ENCODE measurements at regions not wholly inside any gene's neighbourhood (a gene's known extent, or its start where the extent isn't known, plus 50 kb on each side); places are given as distances from the start of the nearest gene placed in this dataset.

DNA sequence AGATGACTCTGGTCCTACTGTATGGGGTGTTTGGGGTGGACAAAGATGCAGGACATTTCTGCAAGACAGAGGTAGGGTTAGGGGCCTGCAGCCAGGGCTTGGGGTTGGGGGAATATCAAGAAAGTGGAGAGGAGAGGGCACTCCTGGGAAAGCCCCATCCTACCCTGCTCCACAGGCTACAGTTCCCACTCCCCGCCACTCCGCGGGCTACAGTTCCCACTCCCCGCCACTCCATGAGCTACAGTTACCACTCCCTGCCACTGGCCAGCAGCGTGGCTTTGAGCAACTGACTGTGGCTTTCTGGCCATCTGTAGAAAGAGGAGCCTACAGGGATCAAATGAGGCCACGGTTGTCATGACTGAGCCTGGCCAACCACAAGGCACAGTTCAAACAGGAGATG, 93.8 kb upstream of the GRIK3 start:
- Histone ChIP-seq H3K4me3 (ENCODE audit: low read length) (no peak overlapping the region), H4K20me1 (ENCODE audit: insufficient read depth, low read length) (no peaks in the 10 kb centered on the region), H3K9ac (ENCODE audit: low read length) (no peak overlapping the region), H3K27ac (ENCODE audit: low read length) (no peak overlapping the region), H3K4me1 (ENCODE audit: low read length) (no peaks in the 10 kb centered on the region), H3F3A (ENCODE audit: insufficient read depth, low read length) (no peaks in the 10 kb centered on the region), H3K27me3 (replicated peaks; ENCODE audit: insufficient read depth, low read length) (peaks cover 55% of the 10 kb centered on the region), H3K79me2 (ENCODE audit: low read length) (no peaks in the 10 kb centered on the region), H3K9me2 (replicated peaks; ENCODE audit: insufficient read depth, low read length) (no peaks in the 10 kb centered on the region), H3K36me3 (replicated peaks; ENCODE audit: insufficient read depth, low read length) (no peaks in the 10 kb centered on the region), H3K4me2 (ENCODE audit: low read depth, low read length) (no peak overlapping the region), H3K9me3 (replicated peaks; ENCODE audit: insufficient read depth, low read length) (no peaks in the 10 kb centered on the region), H2AFZ (ENCODE audit: low read length) (no peak overlapping the region)
- TF ChIP-seq EZH2 (optimal IDR thresholded peaks at IDR 0.05; ENCODE audit: low read depth, low read length), result no peak
- TF ChIP-seq EZH2phosphoT487 (IDR thresholded peaks at IDR 0.05; ENCODE audit: low read length), result no peak
- no peak for TF ChIP-seq CTCF (IDR thresholded peaks at IDR 0.05; ENCODE audit: low read length)
- DNase-seq, result no peak

GRCh38 chr1:37130221-37130948, 96.1 kb upstream of the GRIK3 start:
- H3K9me2 ChIP-seq (replicated peaks; ENCODE audit: insufficient read depth, low read length), result no peaks in the 10 kb centered on the region
- H3K9me3 ChIP-seq (replicated peaks; ENCODE audit: insufficient read depth, low read length), result no peaks in the 10 kb centered on the region
- no peak overlapping the region for H3K4me2 ChIP-seq (ENCODE audit: low read depth, low read length)
- H3K27me3 ChIP-seq (replicated peaks; ENCODE audit: insufficient read depth, low read length), result peaks cover 62% of the 10 kb centered on the region
- H3K79me2 ChIP-seq (ENCODE audit: low read length), result no peaks in the 10 kb centered on the region
- no peaks in the 10 kb centered on the region for H3K4me1 ChIP-seq (ENCODE audit: low read length)
- H3K4me3 ChIP-seq (ENCODE audit: low read length), result no peak overlapping the region
- DNase-seq, result no peak
- no peaks in the 10 kb centered on the region for H3F3A ChIP-seq (ENCODE audit: insufficient read depth, low read length)
- H3K27ac ChIP-seq (ENCODE audit: low read length), result no peak overlapping the region
- TF ChIP-seq EZH2phosphoT487 (IDR thresholded peaks at IDR 0.05; ENCODE audit: low read length) (no peak), EZH2 (optimal IDR thresholded peaks at IDR 0.05; ENCODE audit: low read depth, low read length) (no peak), CTCF (IDR thresholded peaks at IDR 0.05; ENCODE audit: low read length) (no peak)
- H4K20me1 ChIP-seq (ENCODE audit: insufficient read depth, low read length), result no peaks in the 10 kb centered on the region
- H2AFZ ChIP-seq (ENCODE audit: low read length), result no peak overlapping the region
- no peak overlapping the region for H3K9ac ChIP-seq (ENCODE audit: low read length)
- H3K36me3 ChIP-seq (replicated peaks; ENCODE audit: insufficient read depth, low read length), result no peaks in the 10 kb centered on the region

- no peak overlapping the region for H3K27ac ChIP-seq (ENCODE audit: low read length)
- no peaks in the 10 kb centered on the region for H3K79me2 ChIP-seq (ENCODE audit: low read length)
- H3K27me3 ChIP-seq (replicated peaks; ENCODE audit: insufficient read depth, low read length), result peaks cover 65% of the 10 kb centered on the region
- H3K9me2 ChIP-seq (replicated peaks; ENCODE audit: insufficient read depth, low read length), result no peaks in the 10 kb centered on the region
- no peaks in the 10 kb centered on the region for H3K36me3 ChIP-seq (replicated peaks; ENCODE audit: insufficient read depth, low read length)
- no peaks in the 10 kb centered on the region for H4K20me1 ChIP-seq (ENCODE audit: insufficient read depth, low read length)
- no peak overlapping the region for H3K4me3 ChIP-seq (ENCODE audit: low read length)
- no peak for DNase-seq
- no peak overlapping the region for H3K4me2 ChIP-seq (ENCODE audit: low read depth, low read length)
- H2AFZ ChIP-seq (ENCODE audit: low read length), result no peak overlapping the region
- H3F3A ChIP-seq (ENCODE audit: insufficient read depth, low read length), result no peaks in the 10 kb centered on the region
- TF ChIP-seq CTCF (IDR thresholded peaks at IDR 0.05; ENCODE audit: low read length) (no peak), EZH2 (optimal IDR thresholded peaks at IDR 0.05; ENCODE audit: low read depth, low read length) (no peak), EZH2phosphoT487 (IDR thresholded peaks at IDR 0.05; ENCODE audit: low read length) (no peak)
- H3K9me3 ChIP-seq (replicated peaks; ENCODE audit: insufficient read depth, low read length), result no peaks in the 10 kb centered on the region
- no peaks in the 10 kb centered on the region for H3K4me1 ChIP-seq (ENCODE audit: low read length)
- no peak overlapping the region for H3K9ac ChIP-seq (ENCODE audit: low read length)
Measured at GRCh38 chr1:37131281-37131680, 97.0 kb upstream of the GRIK3 start.

All from MM.1S (cell line).